ENCODE measurements at regions not wholly inside any gene's neighbourhood (a gene's known extent, or its start where the extent isn't known, plus 50 kb on each side); places are given as distances from the start of the nearest gene placed in this dataset.

- TF ChIP-seq CTCF (IDR thresholded peaks at IDR 0.05) = no peak
- TF ChIP-seq ZFP36 (IDR thresholded peaks at IDR 0.05; ENCODE audit: borderline replicate concordance, partially characterized antibody) = no peak
- no peak for TF ChIP-seq JUNB (IDR thresholded peaks at IDR 0.05)
- no peak for TF ChIP-seq CHD2 (IDR thresholded peaks at IDR 0.05; ENCODE audit: low read length, partially characterized antibody)
- no peak for TF ChIP-seq MAX (IDR thresholded peaks at IDR 0.05)
- no peak for TF ChIP-seq RARB (CRISPR knock-in tag; IDR thresholded peaks at IDR 0.05)
- TF ChIP-seq REST (IDR thresholded peaks at IDR 0.05) = no peak
Observed at GRCh38 chr3:189568961-189569360, 62.2 kb upstream of the TP63 start.

Measured in A549 (cell line).